HCT116 (cell line): ENCODE measurements at regions not wholly inside any gene's neighbourhood (a gene's known extent, or its start where the extent isn't known, plus 50 kb on each side); places are given as distances from the start of the nearest gene placed in this dataset.

ENCODE experiments used
- CEBPB ChIP-seq: IDR thresholded peaks from 2 replicates; pipeline ENCODE4 v1.6.1; 2012; ENCODE audit warnings: low read depth
- EZH2 ChIP-seq: fragments of 200-600 bp; sonication (generic); IDR thresholded peaks from 2 replicates; pipeline ENCODE4 v1.6.1; 2017; ENCODE audit warnings: antibody characterized with exemption, mixed run types
- EZH2phosphoT487 ChIP-seq: fragments of 200-600 bp; IDR thresholded peaks from 2 replicates; pipeline ENCODE4 v1.6.1; 2018; ENCODE audit warnings: antibody characterized with exemption, borderline replicate concordance
- FOSL1 ChIP-seq: IDR thresholded peaks from 2 replicates; pipeline ENCODE4 v1.6.1; 2012; ENCODE audit warnings: low read depth
- POLR2A ChIP-seq: IDR thresholded peaks from 2 replicates; pipeline ENCODE4 v1.7.0; 2011; ENCODE audit warnings: borderline replicate concordance; ENCODE audit not compliant: insufficient read depth, insufficient read length; ENCODE audit errors: extremely low read depth
- POLR2AphosphoS5 ChIP-seq: IDR thresholded peaks from 2 replicates; pipeline ENCODE4 v1.6.1; 2011; ENCODE audit warnings: mild to moderate bottlenecking, low read depth, low read length, moderate library complexity
- RAD21 ChIP-seq: IDR thresholded peaks from 2 replicates; pipeline ENCODE4 v1.6.1; 2012; ENCODE audit warnings: low read depth, mild to moderate bottlenecking
- SP1 ChIP-seq: IDR thresholded peaks from 2 replicates; pipeline ENCODE4 v1.6.1; 2012; ENCODE audit warnings: low read depth
- TCF7L2 ChIP-seq: IDR thresholded peaks from 2 replicates; pipeline ENCODE4 v1.7.0; 2011; ENCODE audit warnings: borderline replicate concordance, inconsistent platforms; ENCODE audit not compliant: insufficient read depth, insufficient read length; ENCODE audit errors: extremely low read depth
- TF ChIP-seq, protein P1 (sequence below): IDR thresholded peaks from 2 replicates; pipeline ENCODE4 v1.6.1; 2012; ENCODE audit warnings: low read depth
- TF ChIP-seq, protein P2 (sequence below), 3 experiments: fragments of 200-600 bp in 1 of 3; sonication (generic) in 1 of 3; IDR thresholded peaks in 2 of 3; conservative IDR thresholded peaks in 1 of 3; 2 replicates each; pipeline ENCODE4 v1.5.1; 2012 to 2017; ENCODE audit warnings: low read depth in 2 of 3, low read length in 2 of 3, antibody characterized with exemption in 1 of 3, borderline replicate concordance in 1 of 3, control low read depth in 1 of 3, mild to moderate bottlenecking in 1 of 3, mixed read lengths in 1 of 3, mixed run types in 1 of 3, moderate library complexity in 1 of 3; ENCODE audit not compliant: insufficient read depth in 1 of 3

DNA sequence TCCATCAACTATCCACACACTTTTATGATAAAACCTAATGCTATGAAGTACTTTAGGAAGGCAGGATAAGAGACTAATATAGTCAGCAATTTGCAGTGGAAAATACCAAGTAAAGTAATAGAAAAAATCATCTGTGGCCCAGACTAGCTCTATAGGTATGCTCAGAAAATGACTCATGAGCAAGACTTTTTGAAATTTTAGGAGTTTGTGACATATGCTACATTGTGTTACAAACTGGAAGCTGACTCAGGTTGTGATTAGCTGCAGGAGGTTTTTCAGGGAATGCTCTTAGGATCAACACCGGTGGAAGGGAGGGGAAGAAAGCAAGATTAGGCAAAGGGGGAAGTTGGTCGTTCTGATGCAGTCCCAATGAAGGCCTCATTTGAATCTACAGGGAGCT, 56.1 kb downstream of the FEZF1 start:
- TF ChIP-seq POLR2A (no peak), TCF7L2 (no peak), EZH2 (no peak), RAD21 (no peak), FOSL1 (no peak), CEBPB (no peak), POLR2AphosphoS5 (no peak), SP1 (no peak), EZH2phosphoT487 (no peak)
- TF ChIP-seq, protein P1, sequence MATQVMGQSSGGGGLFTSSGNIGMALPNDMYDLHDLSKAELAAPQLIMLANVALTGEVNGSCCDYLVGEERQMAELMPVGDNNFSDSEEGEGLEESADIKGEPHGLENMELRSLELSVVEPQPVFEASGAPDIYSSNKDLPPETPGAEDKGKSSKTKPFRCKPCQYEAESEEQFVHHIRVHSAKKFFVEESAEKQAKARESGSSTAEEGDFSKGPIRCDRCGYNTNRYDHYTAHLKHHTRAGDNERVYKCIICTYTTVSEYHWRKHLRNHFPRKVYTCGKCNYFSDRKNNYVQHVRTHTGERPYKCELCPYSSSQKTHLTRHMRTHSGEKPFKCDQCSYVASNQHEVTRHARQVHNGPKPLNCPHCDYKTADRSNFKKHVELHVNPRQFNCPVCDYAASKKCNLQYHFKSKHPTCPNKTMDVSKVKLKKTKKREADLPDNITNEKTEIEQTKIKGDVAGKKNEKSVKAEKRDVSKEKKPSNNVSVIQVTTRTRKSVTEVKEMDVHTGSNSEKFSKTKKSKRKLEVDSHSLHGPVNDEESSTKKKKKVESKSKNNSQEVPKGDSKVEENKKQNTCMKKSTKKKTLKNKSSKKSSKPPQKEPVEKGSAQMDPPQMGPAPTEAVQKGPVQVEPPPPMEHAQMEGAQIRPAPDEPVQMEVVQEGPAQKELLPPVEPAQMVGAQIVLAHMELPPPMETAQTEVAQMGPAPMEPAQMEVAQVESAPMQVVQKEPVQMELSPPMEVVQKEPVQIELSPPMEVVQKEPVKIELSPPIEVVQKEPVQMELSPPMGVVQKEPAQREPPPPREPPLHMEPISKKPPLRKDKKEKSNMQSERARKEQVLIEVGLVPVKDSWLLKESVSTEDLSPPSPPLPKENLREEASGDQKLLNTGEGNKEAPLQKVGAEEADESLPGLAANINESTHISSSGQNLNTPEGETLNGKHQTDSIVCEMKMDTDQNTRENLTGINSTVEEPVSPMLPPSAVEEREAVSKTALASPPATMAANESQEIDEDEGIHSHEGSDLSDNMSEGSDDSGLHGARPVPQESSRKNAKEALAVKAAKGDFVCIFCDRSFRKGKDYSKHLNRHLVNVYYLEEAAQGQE = no peak
- TF ChIP-seq, protein P2, sequence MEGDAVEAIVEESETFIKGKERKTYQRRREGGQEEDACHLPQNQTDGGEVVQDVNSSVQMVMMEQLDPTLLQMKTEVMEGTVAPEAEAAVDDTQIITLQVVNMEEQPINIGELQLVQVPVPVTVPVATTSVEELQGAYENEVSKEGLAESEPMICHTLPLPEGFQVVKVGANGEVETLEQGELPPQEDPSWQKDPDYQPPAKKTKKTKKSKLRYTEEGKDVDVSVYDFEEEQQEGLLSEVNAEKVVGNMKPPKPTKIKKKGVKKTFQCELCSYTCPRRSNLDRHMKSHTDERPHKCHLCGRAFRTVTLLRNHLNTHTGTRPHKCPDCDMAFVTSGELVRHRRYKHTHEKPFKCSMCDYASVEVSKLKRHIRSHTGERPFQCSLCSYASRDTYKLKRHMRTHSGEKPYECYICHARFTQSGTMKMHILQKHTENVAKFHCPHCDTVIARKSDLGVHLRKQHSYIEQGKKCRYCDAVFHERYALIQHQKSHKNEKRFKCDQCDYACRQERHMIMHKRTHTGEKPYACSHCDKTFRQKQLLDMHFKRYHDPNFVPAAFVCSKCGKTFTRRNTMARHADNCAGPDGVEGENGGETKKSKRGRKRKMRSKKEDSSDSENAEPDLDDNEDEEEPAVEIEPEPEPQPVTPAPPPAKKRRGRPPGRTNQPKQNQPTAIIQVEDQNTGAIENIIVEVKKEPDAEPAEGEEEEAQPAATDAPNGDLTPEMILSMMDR (IDR thresholded peaks at IDR 0.05 in 2 of 3, conservative IDR thresholded peaks at IDR 0.05 in 1 of 3; ENCODE audit: borderline replicate concordance in 1 of 3, insufficient read depth in 1 of 3, low read depth in 2 of 3, low read length in 2 of 3) = no peak
